Left lung (tissue), 4 donors: ENCODE measurements at regions not wholly inside any gene's neighbourhood (a gene's known extent, or its start where the extent isn't known, plus 50 kb on each side); places are given as distances from the start of the nearest gene placed in this dataset.

ENCODE experiments used
- ATAC-seq: fragments of 200-7000 bp; cut with Tn5 transposase; one replicate; pipeline ENCODE4 v1.9.1; 2020; ENCODE audit warnings: moderate library complexity
- DNase-seq, 4 donors: peaks; one replicate each; pipeline ENCODE4 v3.0.0-alpha.2; 2013 to 2020
- H3K27ac ChIP-seq, 2 donors: fragments of 200-600 bp; sonication (generic) in 1 of 2; one replicate each; pipeline versions ENCODE4 v1.5.0 to v1.8.0; 2020 to 2021
- H3K27me3 ChIP-seq, 2 donors: fragments of 200-600 bp; sonication (generic) in 1 of 2; one replicate each; pipeline versions ENCODE4 v1.5.0 to v1.8.0; 2020 to 2021
- H3K36me3 ChIP-seq, 2 donors: fragments of 200-600 bp; sonication (generic) in 1 of 2; one replicate each; pipeline versions ENCODE4 v1.5.0 to v1.8.0; 2020 to 2021
- H3K4me1 ChIP-seq, 2 donors: fragments of 200-600 bp; one replicate each; pipeline ENCODE4 v1.8.0; 2021
- H3K4me3 ChIP-seq, 2 donors: fragments of 200-600 bp; sonication (generic) in 1 of 2; one replicate each; pipeline versions ENCODE4 v1.5.0 to v1.8.0; 2020 to 2021; ENCODE audit warnings: mild to moderate bottlenecking in 1 of 2
- H3K9me3 ChIP-seq, 2 donors: fragments of 200-600 bp; sonication (generic) in 1 of 2; one replicate each; pipeline versions ENCODE4 v1.5.0 to v1.8.0; 2020 to 2021
- CTCF ChIP-seq, 2 donors: fragments of 200-600 bp; sonication (generic) in 1 of 2; IDR thresholded peaks; one replicate each; pipeline versions ENCODE4 v1.5.0 to v1.8.0; 2021; ENCODE audit warnings: antibody characterized with exemption in 2 of 2
- intact Hi-C, 2 donors: fragments of 100-400 bp; cut with DNase I; formaldehyde crosslinking; loops; one replicate each; pipeline versions ENCODE4 v1.11.2 to v1.14.2; 2022
- donor health status: DM: no; HTN: yes; CAD: no.
- donor health status: DM: no; HTN: no; CAD: no.

DNA sequence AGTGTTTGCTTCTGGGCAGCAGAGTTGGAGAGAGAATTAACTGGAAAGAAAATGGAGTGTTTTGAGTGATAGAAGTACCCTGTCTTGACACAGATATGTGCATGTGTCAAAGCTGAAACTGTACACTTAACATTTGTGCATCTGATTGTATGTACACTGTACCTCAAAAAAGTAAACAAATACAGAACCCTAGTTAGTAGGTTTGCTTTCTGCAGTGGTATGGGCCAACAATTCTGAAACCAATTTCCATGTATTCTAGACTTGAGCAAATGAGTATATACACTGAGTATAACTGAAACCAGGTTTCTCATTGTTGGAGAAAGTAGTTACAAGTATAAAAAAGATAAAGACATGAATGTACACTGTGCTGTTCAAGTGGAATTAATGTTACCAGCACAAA is 52.4 kb downstream of the ELAPOR2 start:
- Histone ChIP-seq H3K27me3 (no peaks in the 10 kb centered on the region), H3K4me3 (no peak overlapping the region), H3K36me3 (no peaks in the 10 kb centered on the region), H3K9me3 (no peaks in the 10 kb centered on the region), H3K4me1 (peaks cover 0 to 9% of the 10 kb centered on the region in 2 donors), H3K27ac (no peak overlapping the region)
- TF ChIP-seq CTCF (IDR thresholded peaks at IDR 0.05) = no peak
- ATAC-seq (no peak), DNase-seq (no peak)
- intact Hi-C loops = no loop called here

- TF ChIP-seq CTCF (IDR thresholded peaks at IDR 0.05) = no peak
- Histone ChIP-seq H3K9me3 (no peaks in the 10 kb centered on the region), H3K4me3 (no peak overlapping the region), H3K27me3 (no peaks in the 10 kb centered on the region), H3K4me1 (peaks cover 0 to 13% of the 10 kb centered on the region in 2 donors), H3K36me3 (no peaks in the 10 kb centered on the region), H3K27ac (no peak overlapping the region)
- DNase-seq = no peak
- intact Hi-C loops = no loop called here
- no peak for ATAC-seq
Observed at GRCh38 chr7:87004956-87005355, 54.5 kb downstream of the ELAPOR2 start.

DNA sequence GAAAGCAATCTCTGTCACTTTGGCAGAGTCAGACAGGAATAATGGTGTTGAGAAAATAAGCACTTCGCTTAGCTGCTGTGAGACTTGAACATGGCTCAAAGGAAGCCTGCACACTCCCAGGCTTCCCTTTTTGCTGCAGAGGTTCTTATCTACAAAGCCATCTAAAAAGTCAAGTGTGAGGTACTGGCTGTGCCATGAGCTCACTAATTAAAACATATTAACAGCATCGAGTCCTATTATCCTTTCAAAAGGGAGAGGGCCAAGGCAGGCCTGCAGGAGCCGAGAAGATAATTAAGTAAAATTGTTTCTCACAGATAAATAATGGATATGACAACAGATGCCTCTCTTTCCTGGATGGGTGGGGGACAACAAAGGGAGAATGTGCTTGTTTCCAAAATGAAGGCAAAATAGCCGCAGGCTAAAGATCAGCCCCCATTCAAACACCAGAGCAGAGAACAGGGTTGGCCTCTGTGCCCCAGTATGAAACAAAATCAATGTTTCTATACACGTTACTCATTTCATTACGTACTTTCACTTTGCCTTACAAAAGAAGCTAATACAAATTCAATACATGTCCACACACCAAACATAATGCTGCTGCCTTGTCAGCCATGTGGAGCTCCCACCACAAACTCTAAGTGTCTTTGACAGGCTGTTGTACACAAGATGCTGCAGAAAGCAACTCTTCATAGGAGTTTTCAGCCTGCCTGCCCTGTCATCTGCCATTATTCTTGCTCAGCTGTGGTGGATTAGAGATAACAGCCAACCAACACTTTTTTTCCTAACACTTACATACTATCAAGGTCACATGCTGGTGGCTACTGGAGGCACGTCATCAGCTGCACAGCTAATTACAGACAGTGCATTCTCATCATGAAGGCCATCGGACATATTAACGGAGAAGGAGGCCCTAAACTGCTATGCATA is 55.3 kb downstream of the ELAPOR2 start:
- TF ChIP-seq CTCF (IDR thresholded peaks at IDR 0.05) = no peak
- Histone ChIP-seq H3K4me3 (no peak overlapping the region), H3K36me3 (no peaks in the 10 kb centered on the region), H3K27me3 (no peaks in the 10 kb centered on the region), H3K4me1 (peaks cover 0 to 13% of the 10 kb centered on the region in 2 donors), H3K27ac (no peak overlapping the region), H3K9me3 (no peaks in the 10 kb centered on the region)
- DNase-seq (no peak), ATAC-seq (no peak)
- intact Hi-C loops = no loop called here

DNA sequence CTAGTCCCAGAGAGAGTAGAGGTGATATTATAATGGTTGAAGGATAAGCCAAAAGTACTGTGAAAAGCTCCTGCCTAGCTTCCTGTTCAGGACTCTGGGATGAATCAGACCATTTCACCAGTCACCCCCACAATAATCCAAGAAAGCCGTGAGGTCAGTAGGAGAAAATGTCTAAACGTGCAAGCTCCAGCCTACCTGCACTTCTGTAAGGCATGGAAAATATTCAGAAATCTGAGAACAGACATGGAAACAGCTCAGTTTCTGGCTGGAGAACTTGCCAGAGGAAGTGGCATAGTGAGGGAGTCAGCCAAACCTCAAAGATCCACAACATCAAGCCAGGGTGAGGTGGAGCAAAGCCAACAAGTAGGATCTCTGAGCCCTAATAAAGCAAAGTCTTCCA is 58.2 kb downstream of the ELAPOR2 start:
- peak; percentile 23 for ATAC-seq
- intact Hi-C loops = no loop called here
- Histone ChIP-seq H3K36me3 (no peaks in the 10 kb centered on the region), H3K4me3 (no peak overlapping the region), H3K4me1 (peaks cover 0 to 13% of the 10 kb centered on the region in 2 donors), H3K27ac (no peak overlapping the region), H3K27me3 (no peaks in the 10 kb centered on the region), H3K9me3 (no peaks in the 10 kb centered on the region)
- no peak for DNase-seq
- no peak for TF ChIP-seq CTCF (IDR thresholded peaks at IDR 0.05)

GRCh38 chr7:87000344-87000743 is 59.1 kb downstream of the ELAPOR2 start:
- Histone ChIP-seq H3K4me3 (no peak overlapping the region), H3K4me1 (peaks cover 0 to 13% of the 10 kb centered on the region in 2 donors), H3K36me3 (no peaks in the 10 kb centered on the region), H3K27ac (no peak overlapping the region), H3K9me3 (no peaks in the 10 kb centered on the region), H3K27me3 (no peaks in the 10 kb centered on the region)
- ATAC-seq = peak; percentile 37
- TF ChIP-seq CTCF (IDR thresholded peaks at IDR 0.05) = no peak
- DNase-seq = peak in 2 of 4 donors; percentile 22 to 49
- intact Hi-C loops = no loop called here
